NCI-H2029 treated with DMSO at 0.1 percent for 48 hours (cell line): ENCODE measurements at regions not wholly inside any gene's neighbourhood (a gene's known extent, or its start where the extent isn't known, plus 50 kb on each side); places are given as distances from the start of the nearest gene placed in this dataset.

ENCODE experiments used
- DNase-seq: peaks from one replicate; lab custom pipeline; 2025; lab: John Stamatoyannopoulos, UW

DNA sequence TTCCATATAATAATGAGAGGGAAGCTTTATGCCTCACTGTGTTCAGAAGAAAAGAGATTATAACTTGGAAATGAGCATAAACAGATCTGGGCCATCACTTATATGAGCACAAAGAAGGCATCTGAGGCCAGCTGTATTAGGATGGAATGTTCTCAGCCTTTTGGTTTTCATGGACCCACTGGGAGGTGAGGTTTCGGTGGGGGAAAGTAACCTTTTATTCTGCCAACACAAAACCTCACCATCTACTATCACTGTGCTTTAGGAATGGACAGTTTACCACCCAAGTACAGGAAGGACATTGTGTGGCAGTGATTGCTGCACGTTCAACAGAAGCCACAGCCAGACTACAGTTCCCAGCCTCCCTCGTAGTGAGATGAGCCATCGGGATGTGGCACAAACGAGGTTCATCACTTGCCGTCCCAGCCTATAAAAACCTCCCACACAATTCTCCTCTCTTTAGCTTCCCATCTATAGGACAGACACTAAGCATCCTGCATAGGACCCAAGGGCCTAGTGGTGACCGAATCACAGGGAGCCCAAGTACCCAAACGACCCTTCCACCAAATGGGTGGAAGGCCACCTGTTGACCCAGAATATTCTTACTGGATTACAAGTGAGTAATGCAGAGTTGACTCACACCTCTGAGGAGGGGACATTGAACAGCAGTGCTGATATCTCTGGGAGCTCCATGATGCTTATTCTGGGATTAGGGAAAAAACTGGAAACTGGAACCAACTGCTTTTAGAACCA, 121.5 kb upstream of the RAG2 start:
- DNase-seq: no peak

DNA sequence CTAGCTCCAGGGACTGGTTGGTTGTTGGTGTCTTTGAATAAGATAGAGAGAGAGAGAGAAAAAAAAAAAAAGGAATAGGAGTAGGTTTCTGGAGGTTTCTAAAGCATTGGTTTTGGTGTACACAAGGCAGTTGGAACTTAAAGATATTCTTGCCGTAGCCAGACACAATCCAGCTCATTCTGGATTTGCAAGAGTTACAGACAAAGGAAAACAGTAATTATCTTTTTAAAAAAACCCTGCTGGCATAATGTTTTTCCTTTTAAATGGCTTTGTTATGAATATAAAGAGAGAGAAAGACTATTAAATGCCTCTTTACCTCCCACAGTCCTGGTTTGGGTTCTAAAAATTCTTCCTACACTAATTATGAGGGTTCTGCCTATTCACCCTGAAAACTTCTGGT, 120.4 kb upstream of the RAG2 start:
- DNase-seq: no peak

DNA sequence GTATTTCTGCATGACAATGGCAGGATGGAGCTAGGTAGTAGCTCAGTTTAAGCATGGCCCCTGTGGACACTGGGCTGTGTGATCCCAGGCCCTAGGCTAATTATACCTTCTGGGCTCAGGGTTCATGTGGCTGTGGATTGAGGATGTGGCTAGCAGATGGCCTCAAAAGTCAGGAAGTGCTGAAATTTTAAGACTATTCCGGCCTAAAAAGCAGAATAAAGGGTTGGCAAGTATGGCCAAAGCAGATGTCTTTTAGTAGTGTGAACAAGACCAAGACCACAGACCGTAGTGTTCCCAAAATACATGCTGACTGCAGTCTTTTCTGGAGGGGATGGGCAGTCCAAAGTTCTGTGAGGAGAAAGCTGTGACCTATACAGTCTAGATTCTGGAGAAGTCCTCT, 115.7 kb upstream of the RAG2 start:
- DNase-seq: no peak

DNA sequence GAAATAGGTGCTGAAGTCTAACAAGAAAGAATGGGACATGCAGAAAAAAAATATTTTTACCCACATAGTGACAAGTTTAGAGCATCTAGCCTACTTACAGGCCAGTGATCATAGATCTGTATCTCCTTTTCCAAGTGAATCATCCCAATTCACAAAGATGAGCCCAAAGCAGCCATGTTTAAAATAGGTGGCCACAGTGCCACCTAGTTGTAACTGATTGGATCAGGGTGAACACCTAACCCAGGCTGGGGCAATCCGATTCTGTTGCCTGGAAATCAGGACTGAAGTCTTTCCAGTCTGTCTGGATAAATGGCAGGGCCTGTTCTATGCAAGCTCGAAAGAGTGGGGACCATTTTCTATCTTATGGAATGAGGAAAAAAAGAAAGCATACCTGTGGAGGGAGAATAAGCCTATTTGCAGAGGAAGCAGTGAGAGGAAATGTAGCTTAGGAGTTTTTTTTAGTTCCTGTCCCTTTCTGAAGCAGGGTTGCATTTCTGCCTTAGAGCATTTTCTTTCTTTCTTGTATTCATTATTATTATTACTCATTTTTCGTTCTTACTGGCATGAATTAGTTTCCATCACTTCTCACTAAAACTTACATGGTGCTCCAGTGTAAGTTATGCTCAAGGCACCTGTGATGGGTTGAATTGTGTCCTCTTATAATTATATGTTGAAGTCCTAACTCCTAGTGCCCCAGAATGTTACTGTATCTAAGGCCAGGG, 113.2 kb upstream of the RAG2 start:
- no peak for DNase-seq
